GM23338 (cell line): ENCODE measurements at regions not wholly inside any gene's neighbourhood (a gene's known extent, or its start where the extent isn't known, plus 50 kb on each side); places are given as distances from the start of the nearest gene placed in this dataset.

Experiments
- ATAC-seq: fragments of 200-7000 bp; cut with Tn5 transposase; 3 replicates; pipeline ENCODE4 v1.9.1; 2020
- DNase-seq: peaks from one replicate; pipeline ENCODE4 v3.0.0-alpha.2; 2015; ENCODE audit warnings: low spot score
- H2AFZ ChIP-seq: fragments of 200-600 bp; sonication (generic); 2 replicates; pipeline ENCODE4 v1.8.0; 2016; ENCODE audit warnings: antibody characterized with exemption, mild to moderate bottlenecking, moderate library complexity
- H3F3A ChIP-seq: fragments of 200-600 bp; sonication (generic); replicated peaks from 2 replicates; pipeline ENCODE4 v1.8.0; 2017; ENCODE audit warnings: antibody characterized with exemption, mixed run types, low read depth
- H3K27ac ChIP-seq: fragments of 200-600 bp; sonication (generic); 2 replicates; pipeline ENCODE4 v1.6.1; 2016; ENCODE audit warnings: low read depth
- H3K27me3 ChIP-seq: fragments of 200-600 bp; sonication (generic); 2 replicates; pipeline ENCODE4 v1.8.0; 2016; ENCODE audit warnings: mild to moderate bottlenecking, mixed run types, moderate library complexity; ENCODE audit not compliant: insufficient read depth
- H3K36me3 ChIP-seq: fragments of 200-600 bp; sonication (generic); 2 replicates; pipeline ENCODE4 v1.8.0; 2016; ENCODE audit warnings: mild to moderate bottlenecking; ENCODE audit not compliant: insufficient read depth
- H3K4me1 ChIP-seq: fragments of 200-600 bp; sonication (generic); 2 replicates; pipeline ENCODE4 v1.8.0; 2016; ENCODE audit warnings: mild to moderate bottlenecking, moderate library complexity; ENCODE audit not compliant: insufficient read depth
- H3K4me2 ChIP-seq: fragments of 200-600 bp; sonication (generic); 2 replicates; pipeline ENCODE4 v1.7.1; 2017; ENCODE audit warnings: mixed run types
- H3K4me3 ChIP-seq: fragments of 200-600 bp; sonication (generic); 2 replicates; pipeline ENCODE4 v1.6.1; 2016; ENCODE audit warnings: mixed run types
- H3K79me2 ChIP-seq: fragments of 200-600 bp; sonication (generic); replicated peaks from 2 replicates; pipeline ENCODE4 v1.8.0; 2017; ENCODE audit warnings: mild to moderate bottlenecking; ENCODE audit not compliant: insufficient read depth
- H3K9me2 ChIP-seq: fragments of 200-600 bp; sonication (generic); 2 replicates; pipeline ENCODE4 v1.8.0; 2017; ENCODE audit not compliant: insufficient read depth
- H4K20me1 ChIP-seq: fragments of 200-600 bp; sonication (generic); replicated peaks from 2 replicates; pipeline ENCODE4 v1.8.0; 2017; ENCODE audit warnings: mild to moderate bottlenecking; ENCODE audit not compliant: insufficient read depth
- H3K27ac Mint-ChIP-seq: 2 replicates; pipeline ENCODE4 v1.8.0; 2020; ENCODE audit warnings: inconsistent platforms, mild to moderate bottlenecking, moderate library complexity, mixed read lengths
- H3K27me3 Mint-ChIP-seq: 3 replicates; pipeline ENCODE4 v1.8.0; 2022; ENCODE audit warnings: low read depth, mild to moderate bottlenecking, moderate library complexity, mixed read lengths, inconsistent platforms; ENCODE audit not compliant: insufficient read depth, poor library complexity
- H3K36me3 Mint-ChIP-seq: 3 replicates; pipeline ENCODE4 v1.8.0; 2021; ENCODE audit warnings: low read depth, mild to moderate bottlenecking, inconsistent platforms, moderate library complexity, mixed read lengths
- H3K4me1 Mint-ChIP-seq: 3 replicates; pipeline ENCODE4 v1.8.0; 2020; ENCODE audit warnings: mild to moderate bottlenecking, inconsistent platforms, mixed read lengths
- H3K4me3 Mint-ChIP-seq: 3 replicates; pipeline ENCODE4 v1.8.0; 2021; ENCODE audit warnings: moderate library complexity, mild to moderate bottlenecking, inconsistent platforms, mixed read lengths
- H3K9me3 Mint-ChIP-seq: 3 replicates; pipeline ENCODE4 v1.8.0; 2020; ENCODE audit warnings: moderate library complexity, mild to moderate bottlenecking, inconsistent platforms, mixed read lengths
- EZH2 ChIP-seq: fragments of 200-600 bp; sonication (generic); IDR thresholded peaks from one replicate; pipeline ENCODE4 v1.8.0; 2017; ENCODE audit warnings: antibody characterized with exemption, mild to moderate bottlenecking, low read depth; ENCODE audit not compliant: unreplicated experiment
- JUNB ChIP-seq: IDR thresholded peaks from one replicate; pipeline ENCODE4 v1.6.1; 2016; ENCODE audit warnings: antibody characterized with exemption; ENCODE audit not compliant: unreplicated experiment
- NANOG ChIP-seq: IDR thresholded peaks from 2 replicates; pipeline ENCODE4 v1.6.1; 2016; ENCODE audit warnings: antibody characterized with exemption, borderline replicate concordance
- POLR2AphosphoS5 ChIP-seq: IDR thresholded peaks from 2 replicates; pipeline ENCODE4 v1.6.1; 2016; ENCODE audit warnings: antibody characterized with exemption, low read depth
- ZNF114 ChIP-seq: fragments of 250-450 bp; sonication (Bioruptor Pico); IDR thresholded peaks from 2 replicates; pipeline ENCODE4 v1.5.0; 2020; ENCODE audit warnings: mild to moderate bottlenecking, moderate library complexity
- ZNF331 ChIP-seq: fragments of 250-450 bp; sonication (Bioruptor Pico); IDR thresholded peaks from 2 replicates; pipeline ENCODE4 v1.5.0; 2020; ENCODE audit warnings: low read depth, mild to moderate bottlenecking, moderate library complexity
- TF ChIP-seq, protein P1 (sequence below), 2 experiments: fragments of 200-600 bp in 1 of 2; sonication (generic) in 1 of 2; conservative IDR thresholded peaks; 2 replicates each; pipeline versions ENCODE4 v1.5.1 to v1.6.1; 2016 to 2017; ENCODE audit warnings: antibody characterized with exemption in 2 of 2, low read depth in 2 of 2, mild to moderate bottlenecking in 2 of 2, moderate library complexity in 1 of 2
- TF ChIP-seq, protein P2 (sequence below): IDR thresholded peaks from 2 replicates; pipeline ENCODE4 v1.6.1; 2016; ENCODE audit warnings: antibody characterized with exemption
- TF ChIP-seq, protein P3 (sequence below): IDR thresholded peaks from one replicate; pipeline ENCODE4 v1.6.1; 2018; ENCODE audit warnings: antibody characterized with exemption; ENCODE audit not compliant: unreplicated experiment
- TF ChIP-seq, protein P4 (sequence below): fragments of 250-450 bp; sonication (Bioruptor Pico); IDR thresholded peaks from 2 replicates; pipeline ENCODE4 v1.5.0; 2020; ENCODE audit warnings: mild to moderate bottlenecking, moderate library complexity

DNA sequence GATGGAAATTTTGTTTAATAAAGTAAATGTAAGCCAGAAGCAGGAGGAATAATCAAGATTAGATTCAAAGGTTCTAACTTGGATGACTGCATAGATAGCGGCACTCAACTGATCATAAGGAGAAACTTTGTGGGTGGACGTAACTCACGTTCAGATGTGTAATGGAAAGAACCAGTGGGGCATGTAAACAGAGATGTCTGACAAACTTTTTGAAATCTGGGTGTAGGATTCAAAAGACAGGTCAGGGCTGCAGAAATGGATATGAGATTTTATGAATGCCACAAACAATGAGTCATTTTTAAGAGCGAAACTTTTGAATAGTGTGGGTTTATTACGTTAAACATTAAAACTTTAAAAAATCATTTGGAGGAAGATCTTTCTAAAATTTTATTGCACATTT lies 375.6 kb downstream of the GBA3 start (continued):
- no peak for TF ChIP-seq JUNB
- no peak for TF ChIP-seq EZH2
- TF ChIP-seq, protein P1, sequence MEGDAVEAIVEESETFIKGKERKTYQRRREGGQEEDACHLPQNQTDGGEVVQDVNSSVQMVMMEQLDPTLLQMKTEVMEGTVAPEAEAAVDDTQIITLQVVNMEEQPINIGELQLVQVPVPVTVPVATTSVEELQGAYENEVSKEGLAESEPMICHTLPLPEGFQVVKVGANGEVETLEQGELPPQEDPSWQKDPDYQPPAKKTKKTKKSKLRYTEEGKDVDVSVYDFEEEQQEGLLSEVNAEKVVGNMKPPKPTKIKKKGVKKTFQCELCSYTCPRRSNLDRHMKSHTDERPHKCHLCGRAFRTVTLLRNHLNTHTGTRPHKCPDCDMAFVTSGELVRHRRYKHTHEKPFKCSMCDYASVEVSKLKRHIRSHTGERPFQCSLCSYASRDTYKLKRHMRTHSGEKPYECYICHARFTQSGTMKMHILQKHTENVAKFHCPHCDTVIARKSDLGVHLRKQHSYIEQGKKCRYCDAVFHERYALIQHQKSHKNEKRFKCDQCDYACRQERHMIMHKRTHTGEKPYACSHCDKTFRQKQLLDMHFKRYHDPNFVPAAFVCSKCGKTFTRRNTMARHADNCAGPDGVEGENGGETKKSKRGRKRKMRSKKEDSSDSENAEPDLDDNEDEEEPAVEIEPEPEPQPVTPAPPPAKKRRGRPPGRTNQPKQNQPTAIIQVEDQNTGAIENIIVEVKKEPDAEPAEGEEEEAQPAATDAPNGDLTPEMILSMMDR (conservative IDR thresholded peaks at IDR 0.05; ENCODE audit: low read depth in 2 of 2): no peak
- no peak for TF ChIP-seq NANOG

DNA sequence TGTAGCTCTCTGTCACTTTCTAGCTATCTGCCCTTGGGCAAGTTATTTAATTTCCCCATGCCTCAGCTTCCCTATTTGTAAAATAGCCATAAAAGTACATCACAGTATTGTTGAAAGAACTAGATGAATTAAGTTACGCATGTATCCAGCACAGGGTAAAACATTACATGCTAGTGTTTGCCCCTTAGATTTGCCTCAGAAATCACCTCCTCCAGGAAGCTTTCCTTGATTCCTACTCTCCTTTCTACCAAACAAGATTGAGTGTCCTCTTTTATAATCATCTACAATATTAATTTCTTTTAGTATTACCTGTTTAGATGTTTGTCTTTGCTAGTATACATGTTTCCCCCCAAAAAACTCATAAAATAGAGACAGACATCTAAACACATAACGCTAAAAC lies 369.5 kb downstream of the GBA3 start:
- Histone ChIP-seq H3F3A (no peaks in the 10 kb centered on the region), H3K27ac (no peak overlapping the region), H3K27me3 (no peaks in the 10 kb centered on the region), H3K79me2 (no peaks in the 10 kb centered on the region), H2AFZ (no peak overlapping the region), H3K4me3 (no peak overlapping the region), H3K9me2 (no peaks in the 10 kb centered on the region; the same call in 1 of the 2 replicates), H3K4me1 (no peaks in the 10 kb centered on the region), H4K20me1 (no peaks in the 10 kb centered on the region), H3K36me3 (no peaks in the 10 kb centered on the region), H3K4me2 (no peak overlapping the region)
- H3K4me3 Mint-ChIP-seq: no peak overlapping the region
- no peak overlapping the region for H3K27ac Mint-ChIP-seq
- H3K4me1 Mint-ChIP-seq: peaks cover 10% of the 10 kb centered on the region; the same call in 2 of the 3 replicates
- ATAC-seq (no peak), DNase-seq (no peak)
- no peaks in the 10 kb centered on the region for H3K36me3 Mint-ChIP-seq
- H3K9me3 Mint-ChIP-seq: no peaks in the 10 kb centered on the region
- H3K27me3 Mint-ChIP-seq: peaks cover 2% of the 10 kb centered on the region
- no peak for TF ChIP-seq JUNB
- TF ChIP-seq, protein P2, sequence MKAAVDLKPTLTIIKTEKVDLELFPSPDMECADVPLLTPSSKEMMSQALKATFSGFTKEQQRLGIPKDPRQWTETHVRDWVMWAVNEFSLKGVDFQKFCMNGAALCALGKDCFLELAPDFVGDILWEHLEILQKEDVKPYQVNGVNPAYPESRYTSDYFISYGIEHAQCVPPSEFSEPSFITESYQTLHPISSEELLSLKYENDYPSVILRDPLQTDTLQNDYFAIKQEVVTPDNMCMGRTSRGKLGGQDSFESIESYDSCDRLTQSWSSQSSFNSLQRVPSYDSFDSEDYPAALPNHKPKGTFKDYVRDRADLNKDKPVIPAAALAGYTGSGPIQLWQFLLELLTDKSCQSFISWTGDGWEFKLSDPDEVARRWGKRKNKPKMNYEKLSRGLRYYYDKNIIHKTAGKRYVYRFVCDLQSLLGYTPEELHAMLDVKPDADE: no peak
- no peak for TF ChIP-seq NANOG
- TF ChIP-seq ZNF331 (CRISPR knock-in tag): no peak
- TF ChIP-seq POLR2AphosphoS5: no peak
- TF ChIP-seq, protein P1 (conservative IDR thresholded peaks at IDR 0.05; ENCODE audit: low read depth in 2 of 2): no peak
- TF ChIP-seq ZNF114 (CRISPR knock-in tag): no peak
- no peak for TF ChIP-seq EZH2
- TF ChIP-seq, protein P3, sequence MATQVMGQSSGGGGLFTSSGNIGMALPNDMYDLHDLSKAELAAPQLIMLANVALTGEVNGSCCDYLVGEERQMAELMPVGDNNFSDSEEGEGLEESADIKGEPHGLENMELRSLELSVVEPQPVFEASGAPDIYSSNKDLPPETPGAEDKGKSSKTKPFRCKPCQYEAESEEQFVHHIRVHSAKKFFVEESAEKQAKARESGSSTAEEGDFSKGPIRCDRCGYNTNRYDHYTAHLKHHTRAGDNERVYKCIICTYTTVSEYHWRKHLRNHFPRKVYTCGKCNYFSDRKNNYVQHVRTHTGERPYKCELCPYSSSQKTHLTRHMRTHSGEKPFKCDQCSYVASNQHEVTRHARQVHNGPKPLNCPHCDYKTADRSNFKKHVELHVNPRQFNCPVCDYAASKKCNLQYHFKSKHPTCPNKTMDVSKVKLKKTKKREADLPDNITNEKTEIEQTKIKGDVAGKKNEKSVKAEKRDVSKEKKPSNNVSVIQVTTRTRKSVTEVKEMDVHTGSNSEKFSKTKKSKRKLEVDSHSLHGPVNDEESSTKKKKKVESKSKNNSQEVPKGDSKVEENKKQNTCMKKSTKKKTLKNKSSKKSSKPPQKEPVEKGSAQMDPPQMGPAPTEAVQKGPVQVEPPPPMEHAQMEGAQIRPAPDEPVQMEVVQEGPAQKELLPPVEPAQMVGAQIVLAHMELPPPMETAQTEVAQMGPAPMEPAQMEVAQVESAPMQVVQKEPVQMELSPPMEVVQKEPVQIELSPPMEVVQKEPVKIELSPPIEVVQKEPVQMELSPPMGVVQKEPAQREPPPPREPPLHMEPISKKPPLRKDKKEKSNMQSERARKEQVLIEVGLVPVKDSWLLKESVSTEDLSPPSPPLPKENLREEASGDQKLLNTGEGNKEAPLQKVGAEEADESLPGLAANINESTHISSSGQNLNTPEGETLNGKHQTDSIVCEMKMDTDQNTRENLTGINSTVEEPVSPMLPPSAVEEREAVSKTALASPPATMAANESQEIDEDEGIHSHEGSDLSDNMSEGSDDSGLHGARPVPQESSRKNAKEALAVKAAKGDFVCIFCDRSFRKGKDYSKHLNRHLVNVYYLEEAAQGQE: no peak
- TF ChIP-seq, protein P4, sequence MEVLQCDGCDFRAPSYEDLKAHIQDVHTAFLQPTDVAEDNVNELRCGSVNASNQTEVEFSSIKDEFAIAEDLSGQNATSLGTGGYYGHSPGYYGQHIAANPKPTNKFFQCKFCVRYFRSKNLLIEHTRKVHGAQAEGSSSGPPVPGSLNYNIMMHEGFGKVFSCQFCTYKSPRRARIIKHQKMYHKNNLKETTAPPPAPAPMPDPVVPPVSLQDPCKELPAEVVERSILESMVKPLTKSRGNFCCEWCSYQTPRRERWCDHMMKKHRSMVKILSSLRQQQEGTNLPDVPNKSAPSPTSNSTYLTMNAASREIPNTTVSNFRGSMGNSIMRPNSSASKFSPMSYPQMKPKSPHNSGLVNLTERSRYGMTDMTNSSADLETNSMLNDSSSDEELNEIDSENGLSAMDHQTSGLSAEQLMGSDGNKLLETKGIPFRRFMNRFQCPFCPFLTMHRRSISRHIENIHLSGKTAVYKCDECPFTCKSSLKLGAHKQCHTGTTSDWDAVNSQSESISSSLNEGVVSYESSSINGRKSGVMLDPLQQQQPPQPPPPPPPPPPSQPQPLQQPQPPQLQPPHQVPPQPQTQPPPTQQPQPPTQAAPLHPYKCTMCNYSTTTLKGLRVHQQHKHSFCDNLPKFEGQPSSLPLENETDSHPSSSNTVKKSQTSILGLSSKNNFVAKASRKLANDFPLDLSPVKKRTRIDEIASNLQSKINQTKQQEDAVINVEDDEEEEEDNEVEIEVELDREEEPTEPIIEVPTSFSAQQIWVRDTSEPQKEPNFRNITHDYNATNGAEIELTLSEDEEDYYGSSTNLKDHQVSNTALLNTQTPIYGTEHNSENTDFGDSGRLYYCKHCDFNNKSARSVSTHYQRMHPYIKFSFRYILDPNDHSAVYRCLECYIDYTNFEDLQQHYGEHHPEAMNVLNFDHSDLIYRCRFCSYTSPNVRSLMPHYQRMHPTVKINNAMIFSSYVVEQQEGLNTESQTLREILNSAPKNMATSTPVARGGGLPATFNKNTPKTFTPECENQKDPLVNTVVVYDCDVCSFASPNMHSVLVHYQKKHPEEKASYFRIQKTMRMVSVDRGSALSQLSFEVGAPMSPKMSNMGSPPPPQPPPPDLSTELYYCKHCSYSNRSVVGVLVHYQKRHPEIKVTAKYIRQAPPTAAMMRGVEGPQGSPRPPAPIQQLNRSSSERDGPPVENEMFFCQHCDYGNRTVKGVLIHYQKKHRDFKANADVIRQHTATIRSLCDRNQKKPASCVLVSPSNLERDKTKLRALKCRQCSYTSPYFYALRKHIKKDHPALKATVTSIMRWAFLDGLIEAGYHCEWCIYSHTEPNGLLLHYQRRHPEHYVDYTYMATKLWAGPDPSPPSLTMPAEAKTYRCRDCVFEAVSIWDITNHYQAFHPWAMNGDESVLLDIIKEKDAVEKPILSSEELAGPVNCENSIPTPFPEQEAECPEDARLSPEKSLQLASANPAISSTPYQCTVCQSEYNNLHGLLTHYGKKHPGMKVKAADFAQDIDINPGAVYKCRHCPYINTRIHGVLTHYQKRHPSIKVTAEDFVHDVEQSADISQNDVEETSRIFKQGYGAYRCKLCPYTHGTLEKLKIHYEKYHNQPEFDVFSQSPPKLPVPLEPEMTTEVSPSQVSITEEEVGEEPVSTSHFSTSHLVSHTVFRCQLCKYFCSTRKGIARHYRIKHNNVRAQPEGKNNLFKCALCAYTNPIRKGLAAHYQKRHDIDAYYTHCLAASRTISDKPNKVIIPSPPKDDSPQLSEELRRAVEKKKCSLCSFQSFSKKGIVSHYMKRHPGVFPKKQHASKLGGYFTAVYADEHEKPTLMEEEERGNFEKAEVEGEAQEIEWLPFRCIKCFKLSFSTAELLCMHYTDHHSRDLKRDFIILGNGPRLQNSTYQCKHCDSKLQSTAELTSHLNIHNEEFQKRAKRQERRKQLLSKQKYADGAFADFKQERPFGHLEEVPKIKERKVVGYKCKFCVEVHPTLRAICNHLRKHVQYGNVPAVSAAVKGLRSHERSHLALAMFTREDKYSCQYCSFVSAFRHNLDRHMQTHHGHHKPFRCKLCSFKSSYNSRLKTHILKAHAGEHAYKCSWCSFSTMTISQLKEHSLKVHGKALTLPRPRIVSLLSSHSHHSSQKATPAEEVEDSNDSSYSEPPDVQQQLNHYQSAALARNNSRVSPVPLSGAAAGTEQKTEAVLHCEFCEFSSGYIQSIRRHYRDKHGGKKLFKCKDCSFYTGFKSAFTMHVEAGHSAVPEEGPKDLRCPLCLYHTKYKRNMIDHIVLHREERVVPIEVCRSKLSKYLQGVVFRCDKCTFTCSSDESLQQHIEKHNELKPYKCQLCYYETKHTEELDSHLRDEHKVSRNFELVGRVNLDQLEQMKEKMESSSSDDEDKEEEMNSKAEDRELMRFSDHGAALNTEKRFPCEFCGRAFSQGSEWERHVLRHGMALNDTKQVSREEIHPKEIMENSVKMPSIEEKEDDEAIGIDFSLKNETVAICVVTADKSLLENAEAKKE: no peak
